Loucy (cell line): ENCODE measurements at regions not wholly inside any gene's neighbourhood (a gene's known extent, or its start where the extent isn't known, plus 50 kb on each side); places are given as distances from the start of the nearest gene placed in this dataset.

Source experiments
- H2AFZ ChIP-seq: fragments of 200-600 bp; sonication (generic); 2 replicates; pipeline ENCODE4 v1.6.0; 2016; ENCODE audit warnings: antibody characterized with exemption, mild to moderate bottlenecking, low read length, moderate library complexity
- H3F3A ChIP-seq: fragments of 200-600 bp; 2 replicates; pipeline ENCODE4 v1.6.0; 2016; ENCODE audit warnings: antibody characterized with exemption, low read depth, mild to moderate bottlenecking
- H3K27me3 ChIP-seq: fragments of 200-600 bp; sonication (generic); 2 replicates; pipeline ENCODE4 v1.6.1; 2014; ENCODE audit warnings: low read length, mild to moderate bottlenecking; ENCODE audit not compliant: insufficient read depth, poor library complexity, severe bottlenecking
- H3K36me3 ChIP-seq: fragments of 200-600 bp; sonication (generic); 2 replicates; pipeline ENCODE4 v1.6.1; 2016; ENCODE audit warnings: low read length; ENCODE audit not compliant: insufficient read depth
- H3K4me1 ChIP-seq: fragments of 200-600 bp; sonication (generic); 2 replicates; pipeline ENCODE4 v1.5.1; 2014; ENCODE audit warnings: low read length, mild to moderate bottlenecking; ENCODE audit not compliant: insufficient read depth, poor library complexity, severe bottlenecking
- H3K4me2 ChIP-seq: fragments of 200-600 bp; sonication (generic); 2 replicates; pipeline ENCODE4 v1.6.0; 2014; ENCODE audit warnings: antibody characterized with exemption, low read length, low read depth, mild to moderate bottlenecking; ENCODE audit not compliant: poor library complexity, severe bottlenecking
- H3K4me3 ChIP-seq: fragments of 200-600 bp; sonication (generic); 2 replicates; pipeline ENCODE4 v1.5.1; 2014; ENCODE audit warnings: low read length, mild to moderate bottlenecking, mixed read lengths; ENCODE audit not compliant: poor library complexity, severe bottlenecking
- H3K79me2 ChIP-seq: fragments of 200-600 bp; sonication (generic); 2 replicates; pipeline ENCODE4 v1.6.1; 2014; ENCODE audit warnings: low read length; ENCODE audit not compliant: insufficient read depth
- H3K9ac ChIP-seq: fragments of 200-600 bp; sonication (generic); 2 replicates; pipeline ENCODE4 v1.6.0; 2014; ENCODE audit warnings: mild to moderate bottlenecking, low read depth, low read length, moderate library complexity; ENCODE audit not compliant: poor library complexity, severe bottlenecking
- H3K9me2 ChIP-seq: fragments of 200-600 bp; sonication (generic); replicated peaks from 2 replicates; pipeline ENCODE4 v1.6.1; 2016; ENCODE audit warnings: low read depth, low read length, mixed read lengths
- H3K9me3 ChIP-seq: fragments of 200-600 bp; sonication (generic); 2 replicates; pipeline ENCODE4 v1.6.1; 2014; ENCODE audit warnings: mild to moderate bottlenecking, antibody characterized with exemption, low read length, low read depth; ENCODE audit not compliant: insufficient read depth
- H4K20me1 ChIP-seq: fragments of 200-600 bp; sonication (generic); 2 replicates; pipeline ENCODE4 v1.6.0; 2014; ENCODE audit warnings: antibody characterized with exemption, low read length, mild to moderate bottlenecking; ENCODE audit not compliant: insufficient read depth, poor library complexity, severe bottlenecking
- EZH2phosphoT487 ChIP-seq: fragments of 200-600 bp; IDR thresholded peaks from 2 replicates; pipeline ENCODE4 v1.6.1; 2018; ENCODE audit warnings: antibody characterized with exemption, mild to moderate bottlenecking, moderate library complexity, borderline replicate concordance
- TF ChIP-seq, protein P1 (sequence below): fragments of 200-600 bp; sonication (generic); conservative IDR thresholded peaks from 2 replicates; pipeline ENCODE4 v1.5.1; 2014; ENCODE audit warnings: mild to moderate bottlenecking, antibody characterized with exemption, low read length

DNA sequence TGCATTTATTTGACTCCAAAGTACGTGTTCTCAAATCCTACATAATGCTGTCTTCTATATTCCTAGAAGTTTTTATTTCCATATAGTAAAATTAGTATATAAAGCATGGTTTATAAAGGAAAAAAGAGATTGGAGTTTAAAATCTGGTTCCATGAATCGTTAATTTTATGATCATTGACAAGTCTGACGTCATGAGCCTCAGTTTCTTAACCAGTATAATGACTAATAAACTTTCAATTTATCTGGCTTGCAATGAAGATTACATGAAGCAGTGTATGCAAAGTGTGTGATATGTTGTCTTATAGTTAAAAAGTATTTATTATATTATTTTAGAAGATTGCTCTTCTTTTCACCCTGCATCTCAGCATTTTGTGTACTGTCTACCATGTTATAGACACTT lies 421.4 kb upstream of the LRRC7 start:
- H3K9me2 ChIP-seq, result no peaks in the 10 kb centered on the region
- no peak for TF ChIP-seq EZH2phosphoT487
- TF ChIP-seq, protein P1, sequence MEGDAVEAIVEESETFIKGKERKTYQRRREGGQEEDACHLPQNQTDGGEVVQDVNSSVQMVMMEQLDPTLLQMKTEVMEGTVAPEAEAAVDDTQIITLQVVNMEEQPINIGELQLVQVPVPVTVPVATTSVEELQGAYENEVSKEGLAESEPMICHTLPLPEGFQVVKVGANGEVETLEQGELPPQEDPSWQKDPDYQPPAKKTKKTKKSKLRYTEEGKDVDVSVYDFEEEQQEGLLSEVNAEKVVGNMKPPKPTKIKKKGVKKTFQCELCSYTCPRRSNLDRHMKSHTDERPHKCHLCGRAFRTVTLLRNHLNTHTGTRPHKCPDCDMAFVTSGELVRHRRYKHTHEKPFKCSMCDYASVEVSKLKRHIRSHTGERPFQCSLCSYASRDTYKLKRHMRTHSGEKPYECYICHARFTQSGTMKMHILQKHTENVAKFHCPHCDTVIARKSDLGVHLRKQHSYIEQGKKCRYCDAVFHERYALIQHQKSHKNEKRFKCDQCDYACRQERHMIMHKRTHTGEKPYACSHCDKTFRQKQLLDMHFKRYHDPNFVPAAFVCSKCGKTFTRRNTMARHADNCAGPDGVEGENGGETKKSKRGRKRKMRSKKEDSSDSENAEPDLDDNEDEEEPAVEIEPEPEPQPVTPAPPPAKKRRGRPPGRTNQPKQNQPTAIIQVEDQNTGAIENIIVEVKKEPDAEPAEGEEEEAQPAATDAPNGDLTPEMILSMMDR, result no peak
- H3K36me3 ChIP-seq, result no peaks in the 10 kb centered on the region
- no peaks in the 10 kb centered on the region for H4K20me1 ChIP-seq
- no peak overlapping the region for H3K4me3 ChIP-seq
- no peaks in the 10 kb centered on the region for H3K9me3 ChIP-seq
- H3K27me3 ChIP-seq, result no peaks in the 10 kb centered on the region
- no peaks in the 10 kb centered on the region for H3K4me1 ChIP-seq
- H3K4me2 ChIP-seq, result no peak overlapping the region
- H3K9ac ChIP-seq, result no peak overlapping the region
- H3F3A ChIP-seq, result no peaks in the 10 kb centered on the region
- no peaks in the 10 kb centered on the region for H3K79me2 ChIP-seq
- H2AFZ ChIP-seq, result no peak overlapping the region

DNA sequence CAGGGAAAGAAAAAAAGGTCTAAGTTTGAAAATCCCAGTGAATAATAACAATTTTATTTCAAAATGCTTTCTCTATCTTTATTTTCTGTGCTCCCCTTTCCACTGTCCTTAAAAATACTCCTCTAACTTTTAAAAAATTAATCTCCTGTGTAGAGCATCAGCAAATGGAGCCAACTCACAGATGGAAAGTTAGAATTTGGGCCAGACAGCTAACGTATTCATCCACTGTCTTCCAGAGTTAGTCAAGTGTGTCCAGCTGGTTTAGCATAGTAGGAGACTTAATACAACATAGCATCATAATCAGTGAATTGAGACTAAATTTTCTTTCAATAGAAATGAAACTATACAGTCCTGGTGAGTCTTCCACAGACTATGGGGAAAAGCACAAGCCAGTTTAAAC lies 419.0 kb upstream of the LRRC7 start:
- H3K4me3 ChIP-seq, result no peak overlapping the region
- H3K4me1 ChIP-seq, result no peaks in the 10 kb centered on the region
- no peaks in the 10 kb centered on the region for H3K36me3 ChIP-seq
- H3K9ac ChIP-seq, result no peak overlapping the region
- TF ChIP-seq, protein P1, result no peak
- no peak for TF ChIP-seq EZH2phosphoT487
- no peaks in the 10 kb centered on the region for H3K9me2 ChIP-seq
- no peaks in the 10 kb centered on the region for H3K79me2 ChIP-seq
- no peaks in the 10 kb centered on the region for H3K9me3 ChIP-seq
- no peak overlapping the region for H3K4me2 ChIP-seq
- no peaks in the 10 kb centered on the region for H3F3A ChIP-seq
- no peaks in the 10 kb centered on the region for H4K20me1 ChIP-seq
- H3K27me3 ChIP-seq, result no peaks in the 10 kb centered on the region
- H2AFZ ChIP-seq, result no peak overlapping the region

DNA sequence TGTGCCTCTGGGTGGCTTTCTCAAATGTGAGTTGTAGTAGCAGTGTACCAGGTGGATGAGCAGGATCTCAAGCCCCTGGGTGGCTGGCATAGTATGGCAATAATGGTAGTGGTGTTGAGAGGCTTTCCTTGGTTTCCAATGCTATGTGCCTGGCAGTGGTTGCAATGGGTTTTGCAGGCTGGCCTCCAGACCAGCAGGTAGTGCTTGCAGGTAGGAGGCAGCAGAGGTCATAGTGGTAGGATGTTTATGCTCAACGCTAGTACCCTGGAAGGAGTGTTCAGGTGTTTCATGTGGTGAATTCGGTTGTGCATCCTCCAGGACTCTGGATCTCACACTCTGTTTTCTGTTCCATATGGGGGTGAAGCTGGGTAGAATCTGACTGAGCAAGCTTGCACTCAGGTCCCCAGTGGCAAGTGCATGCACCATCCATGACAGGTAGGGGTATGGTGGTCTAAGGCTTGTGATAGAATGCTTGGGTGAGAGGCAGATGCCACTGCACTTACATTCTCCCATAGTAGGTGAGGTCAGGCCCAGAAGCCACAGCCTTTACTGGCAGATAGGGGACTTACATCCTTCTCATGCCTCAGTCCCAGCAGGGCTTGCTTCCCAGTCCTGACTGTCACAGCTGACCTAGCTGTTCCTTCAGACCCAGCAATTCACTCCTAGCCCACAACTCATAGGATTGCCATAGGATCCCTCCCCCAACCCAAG lies 410.5 kb upstream of the LRRC7 start:
- Histone ChIP-seq H3K4me1 (no peaks in the 10 kb centered on the region), H3K4me2 (no peak overlapping the region), H3F3A (no peaks in the 10 kb centered on the region), H3K79me2 (no peaks in the 10 kb centered on the region), H4K20me1 (no peaks in the 10 kb centered on the region), H3K27me3 (no peaks in the 10 kb centered on the region), H3K9me3 (no peaks in the 10 kb centered on the region), H2AFZ (no peak overlapping the region), H3K9ac (no peak overlapping the region), H3K36me3 (no peaks in the 10 kb centered on the region), H3K9me2 (no peaks in the 10 kb centered on the region), H3K4me3 (no peak overlapping the region)
- TF ChIP-seq, protein P1, result no peak
- no peak for TF ChIP-seq EZH2phosphoT487
